ENCODE measurements at regions not wholly inside any gene's neighbourhood (a gene's known extent, or its start where the extent isn't known, plus 50 kb on each side); places are given as distances from the start of the nearest gene placed in this dataset.

- TF ChIP-seq HDGF (IDR thresholded peaks at IDR 0.05; ENCODE audit: borderline replicate concordance), result no peak
- no peak for TF ChIP-seq FOXM1 (IDR thresholded peaks at IDR 0.05; ENCODE audit: borderline replicate concordance)
- TF ChIP-seq CTBP1 (IDR thresholded peaks at IDR 0.05; ENCODE audit: borderline replicate concordance), result no peak
- no peak for TF ChIP-seq NFRKB (IDR thresholded peaks at IDR 0.05)
- no peak for TF ChIP-seq L3MBTL2 (conservative IDR thresholded peaks at IDR 0.05)
- no peak for TF ChIP-seq SP1 (IDR thresholded peaks at IDR 0.05)
- TF ChIP-seq ARNT (IDR thresholded peaks at IDR 0.05), result no peak
- TF ChIP-seq ZNF384 (IDR thresholded peaks at IDR 0.05), result no peak
- no peak for TF ChIP-seq BHLHE40 (IDR thresholded peaks at IDR 0.05; ENCODE audit: borderline replicate concordance)
- no peak for TF ChIP-seq TARDBP (IDR thresholded peaks at IDR 0.05)
- TF ChIP-seq ELF4 (IDR thresholded peaks at IDR 0.05), result no peak
- TF ChIP-seq FOXA1 (IDR thresholded peaks at IDR 0.05), result no peak
- no peak for TF ChIP-seq SUZ12 (IDR thresholded peaks at IDR 0.05)
These were observed 181.3 kb downstream of the SNX10 start for GRCh38 chr7:26472971-26473370.

Data from HEK293T (cell line).